Mucosa of descending colon (tissue), 3 donors: ENCODE measurements at regions not wholly inside any gene's neighbourhood (a gene's known extent, or its start where the extent isn't known, plus 50 kb on each side); places are given as distances from the start of the nearest gene placed in this dataset.

Experiments used
- ATAC-seq: fragments of 200-7000 bp; cut with Tn5 transposase; one replicate; pipeline ENCODE4 v1.9.1; 2020; ENCODE audit warnings: mild to moderate bottlenecking, moderate library complexity
- DNase-seq, 3 donors: peaks; one replicate each; pipeline ENCODE4 v3.0.0-alpha.2; 2020
- H3K36me3 ChIP-seq: fragments of 200-600 bp; one replicate; pipeline ENCODE4 v1.8.0; 2021; ENCODE audit warnings: low read depth, mild to moderate bottlenecking
- H3K4me1 ChIP-seq: fragments of 200-600 bp; one replicate; pipeline ENCODE4 v1.8.0; 2021; ENCODE audit warnings: low read depth, mild to moderate bottlenecking
- H3K4me3 ChIP-seq: fragments of 200-600 bp; one replicate; pipeline ENCODE4 v1.8.0; 2021; ENCODE audit warnings: mild to moderate bottlenecking
- H3K9me3 ChIP-seq: fragments of 200-600 bp; one replicate; pipeline ENCODE4 v1.8.0; 2021; ENCODE audit warnings: mild to moderate bottlenecking
- CTCF ChIP-seq: fragments of 200-600 bp; IDR thresholded peaks from one replicate; pipeline ENCODE4 v1.8.0; 2022; ENCODE audit warnings: antibody characterized with exemption, mild to moderate bottlenecking
- intact Hi-C, 2 donors: fragments of 100-400 bp; cut with DNase I in 1 of 2; cut with micrococcal nuclease in 1 of 2; formaldehyde crosslinking; loops; one replicate each; pipeline versions ENCODE4 v1.11.0 to v1.11.1; 2022; cut with DNase I, micrococcal nuclease
- donor health status: DM: no; HTN: no; CAD: no; lungs with moderate emphysema.
- donor health status: DM: no; HTN: no; CAD: no.
- donor health status: DM: no; HTN: yes; CAD: no.

GRCh38 chr13:34040863-34041262 is 222.9 kb downstream of the RFC3 start:
- intact Hi-C loops: no loop called here
- ATAC-seq (no peak), DNase-seq (no peak)

GRCh38 chr13:34044041-34044440 is 226.1 kb downstream of the RFC3 start:
- H3K36me3 ChIP-seq: no peaks in the 10 kb centered on the region
- H3K9me3 ChIP-seq: no peaks in the 10 kb centered on the region
- no peak for TF ChIP-seq CTCF
- no peak for DNase-seq
- no peak for ATAC-seq
- no peaks in the 10 kb centered on the region for H3K4me1 ChIP-seq
- intact Hi-C loops: no loop called here
- no peak overlapping the region for H3K4me3 ChIP-seq

More at GRCh38 chr13:34040863-34041262, 222.9 kb downstream of the RFC3 start:
- Histone ChIP-seq H3K36me3 (no peaks in the 10 kb centered on the region), H3K4me3 (no peak overlapping the region), H3K9me3 (no peaks in the 10 kb centered on the region), H3K4me1 (no peaks in the 10 kb centered on the region)
- TF ChIP-seq CTCF: no peak

- H3K4me1 ChIP-seq: no peaks in the 10 kb centered on the region
- intact Hi-C loops: no loop called here
- DNase-seq (no peak), ATAC-seq (no peak)
- TF ChIP-seq CTCF: no peak
- no peaks in the 10 kb centered on the region for H3K9me3 ChIP-seq
- H3K4me3 ChIP-seq: no peak overlapping the region
- H3K36me3 ChIP-seq: no peaks in the 10 kb centered on the region
Observed at GRCh38 chr13:34044660-34045080, 226.7 kb downstream of the RFC3 start.

GRCh38 chr13:34046457-34046856 is 228.5 kb downstream of the RFC3 start:
- no peaks in the 10 kb centered on the region for H3K9me3 ChIP-seq
- H3K4me3 ChIP-seq: no peak overlapping the region
- intact Hi-C loops: no loop called here
- ATAC-seq: no peak
- DNase-seq: no peak
- no peak for TF ChIP-seq CTCF
- no peaks in the 10 kb centered on the region for H3K4me1 ChIP-seq
- H3K36me3 ChIP-seq: no peaks in the 10 kb centered on the region

- Histone ChIP-seq H3K4me1 (no peaks in the 10 kb centered on the region), H3K9me3 (no peaks in the 10 kb centered on the region), H3K4me3 (no peak overlapping the region), H3K36me3 (no peaks in the 10 kb centered on the region)
- intact Hi-C loops: no loop called here
- ATAC-seq: no peak
- DNase-seq: no peak
- no peak for TF ChIP-seq CTCF
Observed at GRCh38 chr13:34048652-34049051, 230.7 kb downstream of the RFC3 start.

- intact Hi-C loops: no loop called here
- Histone ChIP-seq H3K4me3 (no peak overlapping the region), H3K4me1 (no peaks in the 10 kb centered on the region), H3K9me3 (no peaks in the 10 kb centered on the region), H3K36me3 (no peaks in the 10 kb centered on the region)
- no peak for DNase-seq
- ATAC-seq: no peak
- no peak for TF ChIP-seq CTCF
Observed at GRCh38 chr13:34056733-34057258, 238.8 kb downstream of the RFC3 start.
